ENCODE measurements at regions not wholly inside any gene's neighbourhood (a gene's known extent, or its start where the extent isn't known, plus 50 kb on each side); places are given as distances from the start of the nearest gene placed in this dataset.

- DNase-seq: no peak
Measured at GRCh38 chr3:80113331-80113730, 345.5 kb upstream of the ROBO1 start.

GRCh38 chr3:80099559-80100066, 331.8 kb upstream of the ROBO1 start:
- no peak for DNase-seq

DNA sequence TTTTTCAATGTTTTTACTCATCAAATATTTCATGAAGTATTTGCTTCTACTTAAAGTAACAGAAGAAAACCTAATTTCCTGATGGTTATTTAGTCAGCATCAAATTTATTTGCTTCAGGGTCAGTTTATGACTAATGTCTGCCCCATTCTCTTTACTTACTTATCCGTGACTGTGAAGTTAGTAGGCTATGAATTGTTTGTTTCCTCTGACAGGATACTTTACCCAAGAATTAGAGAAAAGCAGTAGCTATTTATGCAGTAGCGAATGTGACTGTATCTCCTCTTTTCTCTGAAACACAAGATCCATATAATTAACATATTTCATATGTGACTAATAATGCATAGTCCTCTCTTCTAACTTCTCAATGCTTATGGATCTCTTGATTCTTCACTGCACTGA, 329.9 kb upstream of the ROBO1 start:
- no peak for DNase-seq

DNA sequence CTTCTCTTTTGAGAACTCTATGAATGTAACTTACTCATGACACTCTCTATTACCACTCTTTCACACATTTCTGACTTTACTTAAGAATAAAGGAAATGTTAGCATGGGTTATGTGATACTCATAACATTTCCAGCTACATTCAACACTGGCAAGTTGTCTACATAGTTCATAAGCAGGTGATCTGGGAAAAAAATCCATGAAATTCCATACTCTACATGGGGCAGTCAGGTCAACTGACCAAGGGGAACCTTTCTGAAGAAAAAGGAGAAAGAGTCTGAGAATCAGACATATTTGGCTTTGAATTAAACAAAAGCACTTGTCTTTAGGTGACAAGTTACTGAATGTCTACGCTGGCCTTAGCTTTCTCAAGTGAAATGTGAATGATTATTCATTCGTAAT, 329.1 kb upstream of the ROBO1 start:
- no peak for DNase-seq

GRCh38 chr3:80094589-80094988, 326.8 kb upstream of the ROBO1 start:
- DNase-seq: no peak

GRCh38 chr3:80087767-80088166, 320.0 kb upstream of the ROBO1 start:
- DNase-seq: no peak

- DNase-seq: no peak
Measured at GRCh38 chr3:80086426-80086825, 318.6 kb upstream of the ROBO1 start.

DNA sequence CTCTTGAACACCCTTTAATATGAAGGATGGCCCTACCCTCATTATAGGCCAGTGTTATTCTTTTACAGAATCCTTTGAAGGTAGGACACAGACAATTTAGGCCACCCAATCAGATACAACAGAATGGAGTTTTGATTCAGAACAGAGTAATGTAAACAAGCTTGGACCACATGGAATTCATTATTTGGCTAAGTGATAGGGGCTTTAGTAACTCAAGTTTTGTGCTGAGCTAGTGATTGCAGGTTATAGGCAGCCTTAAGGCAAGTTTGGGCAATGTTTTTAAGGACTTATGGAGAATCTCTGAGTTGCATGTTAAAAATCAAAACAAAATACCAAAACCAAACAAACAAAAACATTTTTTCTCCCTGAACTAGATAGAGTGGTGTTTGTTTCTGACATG, 312.1 kb upstream of the ROBO1 start:
- no peak for DNase-seq

- no peak for DNase-seq
Measured at GRCh38 chr3:80068459-80068858, 300.7 kb upstream of the ROBO1 start.

DNA sequence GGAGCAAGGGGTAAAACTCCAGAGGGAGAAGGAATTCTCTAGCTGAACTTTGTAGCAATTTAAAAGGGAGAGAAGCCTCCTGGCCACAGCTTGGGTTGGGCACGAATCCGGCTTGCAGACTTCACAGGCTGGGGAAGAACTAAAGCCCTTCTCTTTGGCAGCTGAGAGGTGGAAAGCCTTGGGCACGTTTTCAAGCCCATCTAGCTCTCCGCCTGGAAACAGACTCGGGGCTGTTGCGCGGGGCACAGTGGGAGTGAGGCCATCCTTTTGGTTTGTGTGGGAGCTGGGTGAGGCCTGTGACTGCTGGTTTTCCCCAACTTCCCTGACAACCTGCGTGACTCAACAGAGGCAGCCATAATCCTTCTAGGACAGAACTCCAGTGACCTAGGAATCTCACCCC, 295.7 kb upstream of the ROBO1 start:
- no peak for DNase-seq

DNA sequence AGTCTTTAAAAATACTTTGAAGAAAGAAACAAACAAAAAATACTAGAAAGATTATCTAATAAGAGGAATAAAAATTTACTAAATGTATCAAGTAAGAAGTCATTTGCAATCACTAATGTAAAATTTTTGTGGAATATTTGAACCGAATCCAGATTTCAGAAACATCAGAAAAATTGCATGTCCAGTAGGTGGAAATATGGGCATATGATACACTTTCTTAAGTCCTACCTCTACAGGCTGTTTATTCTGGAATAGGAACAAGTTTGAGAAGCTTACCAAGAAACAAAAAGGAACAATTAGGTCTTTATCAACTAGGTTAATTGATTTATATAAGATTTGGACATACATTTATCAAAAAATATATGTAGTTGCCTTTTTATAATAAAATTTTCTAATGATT, 292.9 kb upstream of the ROBO1 start:
- no peak for DNase-seq

DNA sequence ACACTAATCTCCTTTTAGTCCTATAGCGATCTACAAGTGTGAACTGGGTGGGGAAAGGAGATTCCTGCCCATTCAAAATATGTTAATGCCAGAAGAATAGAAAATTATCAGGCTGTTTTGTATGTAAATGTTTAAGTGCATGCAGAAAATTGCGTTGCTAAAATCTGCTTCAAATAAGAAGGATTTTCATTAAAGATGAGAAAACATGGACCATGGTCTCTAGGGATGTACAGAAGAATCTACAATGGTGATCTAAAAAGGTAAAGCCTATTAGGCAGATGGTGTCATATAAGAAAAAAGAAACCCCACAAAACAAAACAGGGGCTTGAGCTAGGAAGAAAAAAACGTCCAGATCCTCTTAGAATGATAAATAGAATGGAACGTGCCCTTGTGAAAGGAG, 287.5 kb upstream of the ROBO1 start:
- no peak for DNase-seq

DNA sequence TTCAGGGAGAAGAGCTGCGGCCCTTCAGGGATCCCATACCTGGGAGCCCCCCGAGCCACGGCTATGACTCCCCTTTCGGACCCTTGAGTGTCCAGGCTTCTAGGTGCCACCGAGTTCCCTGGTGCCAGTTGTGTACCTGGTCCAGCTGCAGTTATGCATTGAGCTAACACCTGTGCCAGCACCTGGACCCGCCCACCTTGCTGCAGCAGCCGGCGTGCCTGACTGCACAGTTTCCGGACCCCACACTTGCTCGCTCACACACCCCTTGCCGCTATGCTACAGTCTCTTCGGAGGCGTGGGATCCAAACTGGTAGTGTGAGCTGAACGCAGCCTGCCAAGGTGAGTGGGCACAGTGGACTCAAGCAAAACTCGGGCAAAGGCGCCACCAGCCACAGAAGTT, 284.5 kb upstream of the ROBO1 start:
- no peak for DNase-seq

DNA sequence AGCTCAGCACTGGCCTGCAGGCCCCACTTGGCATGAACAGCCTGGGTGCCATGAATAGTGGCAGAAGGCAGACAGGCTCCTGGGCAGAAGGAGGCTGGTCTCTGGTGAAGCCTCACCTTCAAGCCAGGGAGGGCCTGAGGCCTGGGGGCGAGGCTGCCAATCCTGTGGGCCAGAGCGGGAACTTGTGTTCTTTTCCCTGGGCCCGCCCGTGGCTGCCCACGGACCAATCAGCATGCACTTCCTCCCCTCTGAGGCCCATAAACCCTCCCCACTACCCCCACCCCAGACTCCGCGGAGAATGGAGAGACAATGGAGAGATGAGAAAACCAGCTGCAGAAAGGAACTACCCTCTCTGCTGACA, 283.8 kb upstream of the ROBO1 start:
- no peak for DNase-seq

GRCh38 chr3:80050826-80051601, 283.2 kb upstream of the ROBO1 start:
- DNase-seq: no peak

- no peak for DNase-seq
Measured at GRCh38 chr3:80043226-80043625, 275.4 kb upstream of the ROBO1 start.

GRCh38 chr3:80040067-80040466, 272.3 kb upstream of the ROBO1 start:
- DNase-seq: no peak

GRCh38 chr3:80036176-80036575, 268.4 kb upstream of the ROBO1 start:
- DNase-seq: no peak

- DNase-seq: no peak
Measured at GRCh38 chr3:80035021-80035420, 267.2 kb upstream of the ROBO1 start.

GRCh38 chr3:80023010-80023409, 255.2 kb upstream of the ROBO1 start:
- no peak for DNase-seq

DNA sequence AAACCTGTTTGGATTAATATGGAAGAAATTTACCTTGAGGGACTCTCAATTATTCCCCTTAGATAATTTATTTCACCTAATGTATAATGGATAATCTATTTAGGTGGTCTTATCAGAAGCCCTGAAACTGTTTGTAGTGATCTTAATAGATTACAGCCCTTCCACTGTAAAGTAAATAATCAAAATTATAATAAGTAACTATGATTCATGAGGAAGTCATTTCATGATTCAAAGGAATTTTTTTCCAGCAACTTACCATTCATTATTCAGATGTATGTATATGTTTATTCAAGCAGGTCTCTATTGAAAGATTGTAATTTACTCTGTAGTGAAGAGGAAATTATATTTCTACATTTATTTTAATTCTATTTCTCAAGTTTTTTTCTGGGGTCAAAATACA, 250.6 kb upstream of the ROBO1 start:
- DNase-seq: no peak

DNA sequence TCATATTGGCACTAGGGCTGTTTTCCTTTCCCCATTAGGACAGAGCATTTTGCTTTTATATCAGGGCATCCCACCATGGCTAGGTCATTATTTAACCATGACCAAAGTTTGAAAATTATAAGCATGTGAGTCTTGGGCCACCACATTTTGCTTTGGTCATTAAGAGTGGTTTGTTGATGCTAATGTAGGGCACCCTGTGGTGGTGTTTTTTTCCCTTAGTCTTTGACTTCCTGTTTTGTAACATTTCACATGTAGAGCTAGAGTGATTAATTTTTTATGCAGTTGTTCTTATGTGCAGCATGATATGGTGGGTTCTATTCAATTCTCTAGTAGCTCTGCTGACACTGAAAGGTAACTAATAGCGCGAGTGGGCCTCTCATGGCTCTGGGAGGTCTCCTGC, 249.6 kb upstream of the ROBO1 start:
- DNase-seq: no peak

- DNase-seq: no peak
Measured at GRCh38 chr3:80014576-80014975, 246.8 kb upstream of the ROBO1 start.

GRCh38 chr3:80010021-80010571, 242.3 kb upstream of the ROBO1 start:
- no peak for DNase-seq

GRCh38 chr3:80007522-80007921, 239.7 kb upstream of the ROBO1 start:
- DNase-seq: no peak
